ENCODE measurements at regions not wholly inside any gene's neighbourhood (a gene's known extent, or its start where the extent isn't known, plus 50 kb on each side); places are given as distances from the start of the nearest gene placed in this dataset.
"Not testable (repeated sequence)": the region's sequence is repeated elsewhere in the genome, so short reads cannot be mapped to it uniquely, and the experiment has no call there.

GRCh38 chr6:56786256-56786655 is 143.6 kb upstream of the DST start:
- Histone ChIP-seq H3K4me1 (ENCODE audit: insufficient read depth) (no peaks in the 10 kb centered on the region), H3K9me2 (replicated peaks; ENCODE audit: insufficient read depth) (no peaks in the 10 kb centered on the region), H3K79me2 (peaks cover 28% of the 10 kb centered on the region), H3K9me3 (ENCODE audit: low read depth) (no peaks in the 10 kb centered on the region), H2AFZ (no peak overlapping the region), H3K27ac (no peak overlapping the region), H3K4me2 (no peak overlapping the region), H4K20me1 (ENCODE audit: insufficient read depth, poor library complexity, severe bottlenecking) (no peaks in the 10 kb centered on the region), H3K36me3 (replicated peaks; ENCODE audit: insufficient read depth, low read depth) (no peaks in the 10 kb centered on the region), H3K27me3 (no peaks in the 10 kb centered on the region), H3K4me3 (no peak overlapping the region)
- DNase-seq (ENCODE audit: low spot score): no peak
- TF ChIP-seq EZH2phosphoT487 (IDR thresholded peaks at IDR 0.05; ENCODE audit: low read depth, severe bottlenecking, unreplicated experiment) (no peak), CTCF (IDR thresholded peaks at IDR 0.05; ENCODE audit: poor library complexity) (no peak), EZH2 (IDR thresholded peaks at IDR 0.05; ENCODE audit: borderline replicate concordance) (no peak)
- WGBS (ENCODE audit: low lambda C conversion rate, missing lambda C conversion rate): 95% methylated on average over 1 of the region's 1 CpG

- not testable (repeated sequence) for H3K36me3 ChIP-seq (replicated peaks; ENCODE audit: insufficient read depth, low read depth); H3K27me3 ChIP-seq; H3K9me2 ChIP-seq (replicated peaks; ENCODE audit: insufficient read depth); H4K20me1 ChIP-seq (ENCODE audit: insufficient read depth, poor library complexity, severe bottlenecking); H3K4me3 ChIP-seq; H2AFZ ChIP-seq; H3K9me3 ChIP-seq (ENCODE audit: low read depth); DNase-seq (ENCODE audit: low spot score); H3K27ac ChIP-seq; H3K4me1 ChIP-seq (ENCODE audit: insufficient read depth); H3K4me2 ChIP-seq
- 87% methylated on average over 18 of the region's 19 CpGs for WGBS (ENCODE audit: low lambda C conversion rate, missing lambda C conversion rate)
- H3K79me2 ChIP-seq: peaks cover 23% of the 10 kb centered on the region
Observed at GRCh38 chr6:56785536-56785935, 142.8 kb upstream of the DST start.

- not testable (repeated sequence) for H3K4me1 ChIP-seq (ENCODE audit: insufficient read depth); H2AFZ ChIP-seq
Observed at GRCh38 chr6:56780109-56780508, 137.4 kb upstream of the DST start.

GRCh38 chr6:56778503-56778902 is 135.8 kb upstream of the DST start:
- not testable (repeated sequence) for H3K4me2 ChIP-seq; H3K36me3 ChIP-seq (replicated peaks; ENCODE audit: insufficient read depth, low read depth); H4K20me1 ChIP-seq (ENCODE audit: insufficient read depth, poor library complexity, severe bottlenecking); DNase-seq (ENCODE audit: low spot score); H2AFZ ChIP-seq; H3K79me2 ChIP-seq; H3K4me1 ChIP-seq (ENCODE audit: insufficient read depth); H3K27ac ChIP-seq; H3K9me2 ChIP-seq (replicated peaks; ENCODE audit: insufficient read depth); H3K27me3 ChIP-seq; H3K9me3 ChIP-seq (ENCODE audit: low read depth); H3K4me3 ChIP-seq
- WGBS (ENCODE audit: low lambda C conversion rate, missing lambda C conversion rate): 89% methylated on average over 1 of the region's 2 CpGs

More at GRCh38 chr6:56780109-56780508, 137.4 kb upstream of the DST start:
- not testable (repeated sequence) for H3K9me2 ChIP-seq (replicated peaks; ENCODE audit: insufficient read depth); H3K27me3 ChIP-seq; H3K36me3 ChIP-seq (replicated peaks; ENCODE audit: insufficient read depth, low read depth); H3K9me3 ChIP-seq (ENCODE audit: low read depth); H3K79me2 ChIP-seq; H3K27ac ChIP-seq; H4K20me1 ChIP-seq (ENCODE audit: insufficient read depth, poor library complexity, severe bottlenecking); H3K4me2 ChIP-seq; H3K4me3 ChIP-seq; DNase-seq (ENCODE audit: low spot score)
- 97% methylated on average over 2 of the region's 2 CpGs for WGBS (ENCODE audit: low lambda C conversion rate, missing lambda C conversion rate)

GRCh38 chr6:56775498-56776166 is 132.9 kb upstream of the DST start:
- H3K4me1 ChIP-seq (ENCODE audit: insufficient read depth): no peaks in the 10 kb centered on the region
- TF ChIP-seq EZH2phosphoT487 (IDR thresholded peaks at IDR 0.05; ENCODE audit: low read depth, severe bottlenecking, unreplicated experiment): no peak
- TF ChIP-seq EZH2 (IDR thresholded peaks at IDR 0.05; ENCODE audit: borderline replicate concordance): no peak
- TF ChIP-seq CTCF (IDR thresholded peaks at IDR 0.05; ENCODE audit: poor library complexity): no peak
- H2AFZ ChIP-seq: no peak overlapping the region
- no peak for DNase-seq (ENCODE audit: low spot score)
- H3K27ac ChIP-seq: no peak overlapping the region
- no peaks in the 10 kb centered on the region for H3K27me3 ChIP-seq
- no peaks in the 10 kb centered on the region for H3K36me3 ChIP-seq (replicated peaks; ENCODE audit: insufficient read depth, low read depth)
- H3K9me3 ChIP-seq (ENCODE audit: low read depth): no peaks in the 10 kb centered on the region
- H3K79me2 ChIP-seq: peaks cover 14% of the 10 kb centered on the region
- WGBS (ENCODE audit: low lambda C conversion rate, missing lambda C conversion rate): 67% methylated on average over 4 of the region's 4 CpGs
- H3K4me3 ChIP-seq: no peak overlapping the region
- H3K4me2 ChIP-seq: no peak overlapping the region
- H3K9me2 ChIP-seq (replicated peaks; ENCODE audit: insufficient read depth): no peaks in the 10 kb centered on the region
- no peaks in the 10 kb centered on the region for H4K20me1 ChIP-seq (ENCODE audit: insufficient read depth, poor library complexity, severe bottlenecking)
